Loucy (cell line): ENCODE measurements at regions not wholly inside any gene's neighbourhood (a gene's known extent, or its start where the extent isn't known, plus 50 kb on each side); places are given as distances from the start of the nearest gene placed in this dataset.

Experiments
- H2AFZ ChIP-seq: fragments of 200-600 bp; sonication (generic); 2 replicates; pipeline ENCODE4 v1.6.0; 2016; ENCODE audit warnings: antibody characterized with exemption, mild to moderate bottlenecking, low read length, moderate library complexity
- H3F3A ChIP-seq: fragments of 200-600 bp; 2 replicates; pipeline ENCODE4 v1.6.0; 2016; ENCODE audit warnings: antibody characterized with exemption, low read depth, mild to moderate bottlenecking
- H3K27me3 ChIP-seq: fragments of 200-600 bp; sonication (generic); 2 replicates; pipeline ENCODE4 v1.6.1; 2014; ENCODE audit warnings: low read length, mild to moderate bottlenecking; ENCODE audit not compliant: insufficient read depth, poor library complexity, severe bottlenecking
- H3K36me3 ChIP-seq: fragments of 200-600 bp; sonication (generic); 2 replicates; pipeline ENCODE4 v1.6.1; 2016; ENCODE audit warnings: low read length; ENCODE audit not compliant: insufficient read depth
- H3K4me1 ChIP-seq: fragments of 200-600 bp; sonication (generic); 2 replicates; pipeline ENCODE4 v1.5.1; 2014; ENCODE audit warnings: low read length, mild to moderate bottlenecking; ENCODE audit not compliant: insufficient read depth, poor library complexity, severe bottlenecking
- H3K4me2 ChIP-seq: fragments of 200-600 bp; sonication (generic); 2 replicates; pipeline ENCODE4 v1.6.0; 2014; ENCODE audit warnings: antibody characterized with exemption, low read length, low read depth, mild to moderate bottlenecking; ENCODE audit not compliant: poor library complexity, severe bottlenecking
- H3K4me3 ChIP-seq: fragments of 200-600 bp; sonication (generic); 2 replicates; pipeline ENCODE4 v1.5.1; 2014; ENCODE audit warnings: low read length, mild to moderate bottlenecking, mixed read lengths; ENCODE audit not compliant: poor library complexity, severe bottlenecking
- H3K79me2 ChIP-seq: fragments of 200-600 bp; sonication (generic); 2 replicates; pipeline ENCODE4 v1.6.1; 2014; ENCODE audit warnings: low read length; ENCODE audit not compliant: insufficient read depth
- H3K9ac ChIP-seq: fragments of 200-600 bp; sonication (generic); 2 replicates; pipeline ENCODE4 v1.6.0; 2014; ENCODE audit warnings: mild to moderate bottlenecking, low read depth, low read length, moderate library complexity; ENCODE audit not compliant: poor library complexity, severe bottlenecking
- H3K9me2 ChIP-seq: fragments of 200-600 bp; sonication (generic); replicated peaks from 2 replicates; pipeline ENCODE4 v1.6.1; 2016; ENCODE audit warnings: low read depth, low read length, mixed read lengths
- H3K9me3 ChIP-seq: fragments of 200-600 bp; sonication (generic); 2 replicates; pipeline ENCODE4 v1.6.1; 2014; ENCODE audit warnings: mild to moderate bottlenecking, antibody characterized with exemption, low read length, low read depth; ENCODE audit not compliant: insufficient read depth
- H4K20me1 ChIP-seq: fragments of 200-600 bp; sonication (generic); 2 replicates; pipeline ENCODE4 v1.6.0; 2014; ENCODE audit warnings: antibody characterized with exemption, low read length, mild to moderate bottlenecking; ENCODE audit not compliant: insufficient read depth, poor library complexity, severe bottlenecking
- CTCF ChIP-seq: fragments of 200-600 bp; sonication (generic); conservative IDR thresholded peaks from 2 replicates; pipeline ENCODE4 v1.5.1; 2014; ENCODE audit warnings: mild to moderate bottlenecking, antibody characterized with exemption, low read length
- EZH2phosphoT487 ChIP-seq: fragments of 200-600 bp; IDR thresholded peaks from 2 replicates; pipeline ENCODE4 v1.6.1; 2018; ENCODE audit warnings: antibody characterized with exemption, mild to moderate bottlenecking, moderate library complexity, borderline replicate concordance

DNA sequence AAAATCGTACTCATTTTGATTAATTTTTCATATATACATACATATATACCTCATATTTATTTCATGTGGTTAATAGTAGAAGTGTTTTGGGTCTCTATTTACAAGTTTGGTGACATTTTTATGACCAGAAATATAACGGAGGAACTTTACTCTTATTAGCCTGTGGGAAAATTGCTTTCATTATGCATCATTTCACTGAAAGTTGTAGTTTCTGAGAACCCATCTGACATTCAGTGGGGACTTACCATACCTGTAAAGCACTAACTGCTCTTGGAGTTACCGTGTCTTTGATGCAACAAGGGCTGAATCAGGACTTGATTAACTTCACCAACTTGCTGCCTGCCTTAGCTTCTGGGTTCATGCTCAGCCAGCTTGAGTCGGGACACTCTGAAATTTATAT lies 49.9 kb upstream of the ITPKB start:
- Histone ChIP-seq H4K20me1 (no peaks in the 10 kb centered on the region), H3K79me2 (no peaks in the 10 kb centered on the region), H3K4me3 (no peak overlapping the region), H3K27me3 (no peaks in the 10 kb centered on the region), H3K4me2 (no peak overlapping the region), H3K36me3 (no peaks in the 10 kb centered on the region), H3K4me1 (no peaks in the 10 kb centered on the region), H3K9ac (no peak overlapping the region), H2AFZ (no peak overlapping the region), H3F3A (no peaks in the 10 kb centered on the region), H3K9me3 (no peaks in the 10 kb centered on the region), H3K9me2 (no peaks in the 10 kb centered on the region)
- no peak for TF ChIP-seq EZH2phosphoT487
- TF ChIP-seq CTCF = no peak
